Neuronal stem cell (in vitro differentiated cells): ENCODE measurements at regions not wholly inside any gene's neighbourhood (a gene's known extent, or its start where the extent isn't known, plus 50 kb on each side); places are given as distances from the start of the nearest gene placed in this dataset.

Experiments used
- DNase-seq: peaks from one replicate; pipeline ENCODE4 v3.0.0-alpha.2; 2013; ENCODE audit warnings: low spot score
- H2AFZ ChIP-seq: one replicate; pipeline ENCODE4 v1.6.1; 2013; ENCODE audit warnings: mild to moderate bottlenecking, low read length, inconsistent platforms
- H2AK5ac ChIP-seq: 2 replicates; pipeline ENCODE4 v1.6.1; 2013; ENCODE audit warnings: low read depth, mild to moderate bottlenecking, inconsistent platforms, low read length, moderate library complexity, mixed read lengths
- H2BK120ac ChIP-seq: 2 replicates; pipeline ENCODE4 v1.6.1; 2013; ENCODE audit warnings: low read depth, mild to moderate bottlenecking, inconsistent platforms, low read length, moderate library complexity, mixed read lengths
- H2BK12ac ChIP-seq: one replicate; pipeline ENCODE4 v1.6.1; 2013; ENCODE audit warnings: low read length, inconsistent platforms
- H2BK15ac ChIP-seq: 2 replicates; pipeline ENCODE4 v1.6.1; 2013; ENCODE audit warnings: mild to moderate bottlenecking, low read length, inconsistent platforms, mixed read lengths
- H2BK5ac ChIP-seq: one replicate; pipeline ENCODE4 v1.6.1; 2013; ENCODE audit warnings: inconsistent platforms, mild to moderate bottlenecking, low read length, moderate library complexity
- H3K14ac ChIP-seq: one replicate; pipeline ENCODE4 v1.6.1; 2013; ENCODE audit warnings: low read length, inconsistent platforms
- H3K18ac ChIP-seq: 2 replicates; pipeline ENCODE4 v1.6.1; 2013; ENCODE audit warnings: low read length, inconsistent platforms
- H3K23ac ChIP-seq: 2 replicates; pipeline ENCODE4 v1.6.1; 2013; ENCODE audit warnings: low read depth, mild to moderate bottlenecking, mixed read lengths, low read length, inconsistent platforms; ENCODE audit not compliant: poor library complexity
- H3K27ac ChIP-seq: replicated peaks from 3 replicates; pipeline ENCODE4 v1.5.1; 2013; ENCODE audit warnings: low read length, inconsistent platforms
- H3K27me3 ChIP-seq, 3 experiments: 2 replicates each; pipeline ENCODE4 v1.6.1; 2013; ENCODE audit warnings: low read length in 3 of 3, mild to moderate bottlenecking in 2 of 3, inconsistent platforms in 1 of 3, low read depth in 1 of 3, mixed read lengths in 1 of 3, moderate library complexity in 1 of 3; ENCODE audit not compliant: control insufficient read depth in 3 of 3, insufficient read depth in 3 of 3
- H3K36me3 ChIP-seq, 2 donors: replicated peaks in 1 of 2; 2 replicates each; pipeline ENCODE4 v1.6.1; 2013; ENCODE audit warnings: low read length in 2 of 2; ENCODE audit not compliant: control insufficient read depth in 2 of 2, insufficient read depth in 2 of 2
- H3K4ac ChIP-seq: 2 replicates; pipeline ENCODE4 v1.6.1; 2013; ENCODE audit warnings: inconsistent platforms, mild to moderate bottlenecking, low read length, moderate library complexity
- H3K4me1 ChIP-seq, 2 donors: 1 replicate in 1 of 2; 2 replicates in 1 of 2; pipeline ENCODE4 v1.6.1; 2013; ENCODE audit warnings: low read length in 2 of 2, low read depth in 1 of 2; ENCODE audit not compliant: control insufficient read depth in 2 of 2, insufficient read depth in 1 of 2
- H3K4me2 ChIP-seq: one replicate; pipeline ENCODE4 v1.6.1; 2013; ENCODE audit warnings: mild to moderate bottlenecking, low read length, inconsistent platforms; ENCODE audit not compliant: insufficient read depth, poor library complexity, severe bottlenecking
- H3K4me3 ChIP-seq, 2 donors: 2 replicates each; pipeline ENCODE4 v1.5.1; 2013; ENCODE audit warnings: low read length in 2 of 2, mild to moderate bottlenecking in 2 of 2, inconsistent platforms in 1 of 2, moderate library complexity in 1 of 2
- H3K79me1 ChIP-seq: one replicate; pipeline ENCODE4 v1.6.1; 2013; ENCODE audit warnings: low read depth, mild to moderate bottlenecking, inconsistent platforms, low read length, moderate library complexity
- H3K9ac ChIP-seq: one replicate; pipeline ENCODE4 v1.6.1; 2013; ENCODE audit warnings: mild to moderate bottlenecking, low read depth, low read length, inconsistent platforms; ENCODE audit not compliant: poor library complexity
- H3K9me3 ChIP-seq, 2 donors: replicated peaks in 1 of 2; 2 replicates each; pipeline versions ENCODE3 to v1.6.1; 2013; ENCODE audit warnings: low read length in 2 of 2, mild to moderate bottlenecking in 2 of 2, inconsistent platforms in 1 of 2, low read depth in 1 of 2, mixed read lengths in 1 of 2, moderate library complexity in 1 of 2; ENCODE audit not compliant: control insufficient read depth in 2 of 2, insufficient read depth in 1 of 2
- H4K8ac ChIP-seq: one replicate; pipeline ENCODE4 v1.6.1; 2013; ENCODE audit warnings: low read depth, mild to moderate bottlenecking, inconsistent platforms, low read length, moderate library complexity
- H4K91ac ChIP-seq: one replicate; pipeline ENCODE4 v1.6.1; 2013; ENCODE audit warnings: low read length, low read depth, mild to moderate bottlenecking, inconsistent platforms; ENCODE audit not compliant: poor library complexity
- WGBS, 2 donors: extraction: QIAGEN DNeasy Blood & Tissue Kit; methylation state at CpG; one replicate each; pipeline ENCODE4 v1.1.7; 2013; ENCODE audit warnings: missing lambda C conversion rate in 2 of 2, mixed read lengths in 1 of 2; ENCODE audit not compliant: insufficient read length in 2 of 2, insufficient replicate concordance in 1 of 2; ENCODE audit errors: extremely low coverage in 2 of 2; 5-methylcytosine and 5-hydroxymethylcytosine counted together

DNA sequence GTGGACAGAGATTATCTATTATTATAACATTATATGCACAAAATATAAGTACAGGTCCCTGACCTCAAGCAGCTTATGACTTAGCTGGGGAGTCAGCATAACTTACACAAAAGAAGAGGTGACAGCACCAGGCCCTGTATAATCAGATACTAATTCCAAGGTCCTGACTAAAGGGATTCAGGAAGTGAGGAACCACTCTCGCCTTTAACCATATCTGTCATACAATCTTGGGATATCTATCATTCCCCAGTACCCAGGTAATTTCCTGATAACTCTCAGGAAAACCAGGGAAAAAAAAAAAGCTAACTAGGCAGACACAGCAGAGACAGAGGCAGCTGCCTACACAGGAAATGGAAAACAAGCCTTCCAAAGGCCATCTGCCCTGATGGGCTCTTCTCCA lies 78.5 kb upstream of the CAMK1G start:
- no peaks in the 10 kb centered on the region for H3K36me3 ChIP-seq
- H2BK5ac ChIP-seq = no peak overlapping the region
- no peak overlapping the region for H4K8ac ChIP-seq
- H2BK12ac ChIP-seq = no peak overlapping the region
- H3K18ac ChIP-seq = no peak overlapping the region
- H3K4me2 ChIP-seq = no peak overlapping the region
- no CpG with 5 or more reads among the region's 1 CpG for WGBS, 2 donors
- no peak for DNase-seq
- peaks cover 0 to 3% of the 10 kb centered on the region in 2 donors for H3K4me1 ChIP-seq
- H2BK15ac ChIP-seq = no peak overlapping the region
- H3K27ac ChIP-seq = no peak overlapping the region
- no peak overlapping the region for H2AK5ac ChIP-seq
- peaks cover 0 to 2% of the 10 kb centered on the region in 2 donors for H3K9me3 ChIP-seq
- no peak overlapping the region for H4K91ac ChIP-seq
- no peak overlapping the region for H2BK120ac ChIP-seq
- no peak overlapping the region for H3K4me3 ChIP-seq
- H3K79me1 ChIP-seq = no peaks in the 10 kb centered on the region
- no peak overlapping the region for H3K23ac ChIP-seq
- H3K14ac ChIP-seq = no peak overlapping the region
- H2AFZ ChIP-seq = no peak overlapping the region
- H3K27me3 ChIP-seq = no peaks in the 10 kb centered on the region
- no peak overlapping the region for H3K4ac ChIP-seq
- no peak overlapping the region for H3K9ac ChIP-seq

DNA sequence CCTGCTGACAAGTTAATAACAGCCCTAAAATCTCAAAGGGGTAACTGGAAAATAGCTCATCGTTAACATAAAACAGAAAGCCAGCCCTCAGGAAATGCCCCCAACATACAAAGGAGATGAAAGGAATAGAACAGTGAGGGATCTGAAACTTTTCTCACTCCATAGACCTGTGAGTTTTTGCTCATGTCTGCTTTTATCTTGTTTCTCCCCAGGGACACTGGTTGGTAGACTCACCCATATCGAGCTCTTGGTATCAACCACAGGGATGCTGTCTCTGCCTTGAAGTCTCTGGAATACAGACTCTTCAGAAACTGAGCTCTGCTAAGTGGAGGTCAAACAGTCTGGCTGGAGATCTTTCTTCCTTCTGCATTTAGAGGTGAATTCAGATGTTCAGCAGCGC lies 77.4 kb upstream of the CAMK1G start:
- Histone ChIP-seq H3K79me1 (no peaks in the 10 kb centered on the region), H2BK5ac (no peak overlapping the region), H3K4me1 (peaks cover 0 to 3% of the 10 kb centered on the region in 2 donors), H3K27me3 (no peaks in the 10 kb centered on the region), H2AK5ac (no peak overlapping the region), H3K27ac (no peak overlapping the region), H3K18ac (no peak overlapping the region), H3K4me2 (no peak overlapping the region), H3K4ac (no peak overlapping the region), H2AFZ (no peak overlapping the region), H3K4me3 (no peak overlapping the region), H3K36me3 (no peaks in the 10 kb centered on the region), H3K14ac (no peak overlapping the region), H3K9me3 (peaks cover 0 to 2% of the 10 kb centered on the region in 2 donors), H4K8ac (no peak overlapping the region), H2BK15ac (no peak overlapping the region), H2BK120ac (no peak overlapping the region), H4K91ac (no peak overlapping the region), H2BK12ac (no peak overlapping the region), H3K23ac (no peak overlapping the region), H3K9ac (no peak overlapping the region)
- no peak for DNase-seq
- no CpG with 5 or more reads among the region's 3 CpGs for WGBS, 2 donors

DNA sequence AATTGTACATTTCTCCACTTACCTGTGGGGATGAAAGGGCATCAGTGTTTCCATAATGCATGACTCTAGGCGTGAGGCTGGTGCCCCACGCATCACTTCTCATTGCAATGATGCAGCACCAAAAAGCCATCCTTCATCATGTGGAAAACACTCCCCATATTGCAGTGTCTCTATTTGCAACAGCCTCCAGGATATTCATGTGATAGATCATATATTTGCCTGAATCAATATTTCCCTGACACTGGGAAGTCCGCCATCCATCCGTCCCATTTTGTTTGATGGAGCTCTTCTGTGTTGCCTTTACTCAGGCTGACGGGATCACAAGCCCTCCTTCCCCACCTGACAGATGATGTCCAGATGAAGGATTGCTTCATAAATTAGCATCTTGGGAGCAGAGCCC lies 74.5 kb upstream of the CAMK1G start:
- H3K79me1 ChIP-seq = no peaks in the 10 kb centered on the region
- H3K4me3 ChIP-seq = no peak overlapping the region
- no peaks in the 10 kb centered on the region for H3K36me3 ChIP-seq
- DNase-seq = no peak
- no peak overlapping the region for H2BK5ac ChIP-seq
- H4K91ac ChIP-seq = no peak overlapping the region
- H3K27ac ChIP-seq = no peak overlapping the region
- H2BK15ac ChIP-seq = no peak overlapping the region
- H3K9me3 ChIP-seq = no peaks in the 10 kb centered on the region
- H2AFZ ChIP-seq = no peak overlapping the region
- peaks cover 0 to 3% of the 10 kb centered on the region in 2 donors for H3K4me1 ChIP-seq
- H2BK120ac ChIP-seq = no peak overlapping the region
- no peak overlapping the region for H3K4me2 ChIP-seq
- no peak overlapping the region for H3K14ac ChIP-seq
- WGBS, 2 donors = no CpG with 5 or more reads among the region's 5 CpGs
- H3K27me3 ChIP-seq = no peaks in the 10 kb centered on the region
- H3K4ac ChIP-seq = no peak overlapping the region
- no peak overlapping the region for H3K9ac ChIP-seq
- no peak overlapping the region for H3K18ac ChIP-seq
- H2AK5ac ChIP-seq = no peak overlapping the region
- H2BK12ac ChIP-seq = no peak overlapping the region
- no peak overlapping the region for H3K23ac ChIP-seq
- no peak overlapping the region for H4K8ac ChIP-seq

GRCh38 chr1:209510063-209510462 lies 73.5 kb upstream of the CAMK1G start:
- no CpG with 5 or more reads among the region's 4 CpGs for WGBS, 2 donors
- Histone ChIP-seq H3K4me2 (no peak overlapping the region), H3K27me3 (no peaks in the 10 kb centered on the region), H2BK15ac (no peak overlapping the region), H4K8ac (no peak overlapping the region), H3K14ac (no peak overlapping the region), H3K27ac (no peak overlapping the region), H4K91ac (no peak overlapping the region), H3K23ac (no peak overlapping the region), H3K4me1 (peaks cover 0 to 3% of the 10 kb centered on the region in 2 donors), H2BK120ac (no peak overlapping the region), H2AFZ (no peak overlapping the region), H3K36me3 (no peaks in the 10 kb centered on the region), H3K9me3 (no peaks in the 10 kb centered on the region), H2BK12ac (no peak overlapping the region), H3K9ac (no peak overlapping the region), H2AK5ac (no peak overlapping the region), H3K4ac (no peak overlapping the region), H2BK5ac (no peak overlapping the region), H3K18ac (no peak overlapping the region), H3K4me3 (no peak overlapping the region), H3K79me1 (no peaks in the 10 kb centered on the region)
- DNase-seq = no peak
